WTC11 (cell line): ENCODE measurements at regions not wholly inside any gene's neighbourhood (a gene's known extent, or its start where the extent isn't known, plus 50 kb on each side); places are given as distances from the start of the nearest gene placed in this dataset.

Experiments used
- ATF1 ChIP-seq: sonication (generic); formaldehyde crosslinking; IDR thresholded peaks from 2 replicates; pipeline ENCODE4 v1.8.1; 2023; ENCODE audit warnings: mild to moderate bottlenecking, moderate library complexity, missing genetic modification reagents
- ATF2 ChIP-seq: sonication (generic); formaldehyde crosslinking; IDR thresholded peaks from 2 replicates; pipeline ENCODE4 v1.8.1; 2022; ENCODE audit warnings: low read depth, missing genetic modification reagents, borderline replicate concordance
- ATF3 ChIP-seq: sonication (generic); formaldehyde crosslinking; conservative IDR thresholded peaks from 2 replicates; pipeline ENCODE4 v1.8.1; 2022; ENCODE audit warnings: mild to moderate bottlenecking, missing genetic modification reagents
- CTCF ChIP-seq: fragments of 200-600 bp; IDR thresholded peaks from 2 replicates; pipeline ENCODE4 v1.8.0; 2022; ENCODE audit warnings: antibody characterized with exemption
- E2F1 ChIP-seq: sonication (generic); formaldehyde crosslinking; IDR thresholded peaks from 2 replicates; pipeline ENCODE4 v1.8.0; 2022; ENCODE audit warnings: mild to moderate bottlenecking, missing genetic modification reagents
- E2F5 ChIP-seq: sonication (generic); formaldehyde crosslinking; IDR thresholded peaks from 2 replicates; pipeline ENCODE4 v1.8.1; 2022; ENCODE audit warnings: mild to moderate bottlenecking, moderate library complexity, missing genetic modification reagents
- ETV6 ChIP-seq: sonication (generic); formaldehyde crosslinking; IDR thresholded peaks from 2 replicates; pipeline ENCODE4 v1.8.1; 2022; ENCODE audit warnings: mild to moderate bottlenecking, missing genetic modification reagents
- FOXK1 ChIP-seq: sonication (generic); formaldehyde crosslinking; IDR thresholded peaks from 2 replicates; pipeline ENCODE4 v1.8.0; 2022; ENCODE audit warnings: mild to moderate bottlenecking, moderate library complexity, missing genetic modification reagents
- NFYB ChIP-seq: sonication (generic); formaldehyde crosslinking; conservative IDR thresholded peaks from 2 replicates; pipeline ENCODE4 v1.8.0; 2022; ENCODE audit warnings: low read depth, missing genetic modification reagents
- NR1H2 ChIP-seq: sonication (generic); formaldehyde crosslinking; IDR thresholded peaks from 2 replicates; pipeline ENCODE4 v1.9.0; 2021; ENCODE audit warnings: mild to moderate bottlenecking, moderate library complexity, missing genetic modification reagents
- NR3C1 ChIP-seq: sonication (generic); formaldehyde crosslinking; conservative IDR thresholded peaks from 2 replicates; pipeline ENCODE4 v1.8.1; 2023; ENCODE audit warnings: low read depth, mild to moderate bottlenecking, missing genetic modification reagents
- ZBTB21 ChIP-seq: sonication (generic); formaldehyde crosslinking; IDR thresholded peaks from 2 replicates; pipeline ENCODE4 v1.8.1; 2023; ENCODE audit warnings: mild to moderate bottlenecking, missing genetic modification reagents, borderline replicate concordance
- ZNF425 ChIP-seq: fragments of 250-450 bp; sonication (Bioruptor Pico); conservative IDR thresholded peaks from 2 replicates; pipeline ENCODE4 v1.9.0; 2021; ENCODE audit warnings: mild to moderate bottlenecking

- no peak for TF ChIP-seq E2F1 (CRISPR knock-in tag)
- no peak for TF ChIP-seq CTCF
- TF ChIP-seq ZBTB21 (CRISPR knock-in tag), result no peak
- TF ChIP-seq FOXK1 (CRISPR knock-in tag), result no peak
- no peak for TF ChIP-seq ATF3
- no peak for TF ChIP-seq ATF1 (CRISPR knock-in tag)
- no peak for TF ChIP-seq ZNF425
- TF ChIP-seq ETV6 (CRISPR knock-in tag), result no peak
- no peak for TF ChIP-seq E2F5
- no peak for TF ChIP-seq NR3C1 (CRISPR knock-in tag)
- TF ChIP-seq NR1H2 (CRISPR knock-in tag), result no peak
- no peak for TF ChIP-seq ATF2 (CRISPR knock-in tag)
- no peak for TF ChIP-seq NFYB (CRISPR knock-in tag)
Observed at GRCh38 chr18:77529492-77530176, 280.0 kb downstream of the GALR1 start.
